Endodermal cell (in vitro differentiated cells): ENCODE measurements at regions not wholly inside any gene's neighbourhood (a gene's known extent, or its start where the extent isn't known, plus 50 kb on each side); places are given as distances from the start of the nearest gene placed in this dataset.
"Not testable (repeated sequence)": the region's sequence is repeated elsewhere in the genome, so short reads cannot be mapped to it uniquely, and the experiment has no call there.

ENCODE experiments used
- DNase-seq: peaks from one replicate; pipeline ENCODE4 v3.0.0-alpha.2; 2017
- H3K27ac ChIP-seq: 2 replicates; pipeline ENCODE4 v1.5.1; 2013; ENCODE audit warnings: mild to moderate bottlenecking, low read depth, low read length, moderate library complexity
- H3K27me3 ChIP-seq: 2 replicates; pipeline ENCODE4 v1.6.1; 2013; ENCODE audit warnings: mild to moderate bottlenecking, low read length, moderate library complexity; ENCODE audit not compliant: insufficient read depth, control insufficient read depth, poor library complexity, severe bottlenecking
- H3K36me3 ChIP-seq: 2 replicates; pipeline ENCODE4 v1.7.0; 2013; ENCODE audit warnings: mild to moderate bottlenecking, low read length, moderate library complexity; ENCODE audit not compliant: control insufficient read depth, insufficient read depth
- H3K4me1 ChIP-seq: one replicate; pipeline ENCODE4 v1.7.0; 2013; ENCODE audit warnings: low read length; ENCODE audit not compliant: control insufficient read depth, insufficient read depth
- H3K4me3 ChIP-seq: 2 replicates; pipeline ENCODE4 v1.5.1; 2013; ENCODE audit warnings: mild to moderate bottlenecking, low read length, moderate library complexity
- H3K9ac ChIP-seq: 2 replicates; pipeline ENCODE4 v1.6.1; 2013; ENCODE audit warnings: mild to moderate bottlenecking, low read length, moderate library complexity; ENCODE audit not compliant: poor library complexity, severe bottlenecking; ENCODE audit errors: extremely low read depth
- H3K9me3 ChIP-seq: 2 replicates; pipeline ENCODE4 v1.6.1; 2013; ENCODE audit warnings: mild to moderate bottlenecking, low read length, moderate library complexity; ENCODE audit not compliant: control insufficient read depth
- H3K27ac Mint-ChIP-seq: 2 replicates; pipeline ENCODE4 v1.8.0; 2020; ENCODE audit warnings: mixed read lengths
- H3K27me3 Mint-ChIP-seq: 2 replicates; pipeline ENCODE4 v1.8.0; 2021; ENCODE audit warnings: mild to moderate bottlenecking, mixed read lengths; ENCODE audit not compliant: insufficient read depth
- H3K36me3 Mint-ChIP-seq: 2 replicates; pipeline ENCODE4 v1.8.0; 2020; ENCODE audit warnings: low read depth, mixed read lengths
- H3K4me1 Mint-ChIP-seq: 2 replicates; pipeline ENCODE4 v1.8.0; 2020; ENCODE audit warnings: mixed read lengths
- H3K4me3 Mint-ChIP-seq: 2 replicates; pipeline ENCODE4 v1.8.0; 2020; ENCODE audit warnings: mild to moderate bottlenecking, moderate library complexity, mixed read lengths
- H3K9me3 Mint-ChIP-seq: 2 replicates; pipeline ENCODE4 v1.8.0; 2020; ENCODE audit warnings: mild to moderate bottlenecking, mixed read lengths
- WGBS, 2 experiments: methylation state at CpG; one replicate each; pipeline versions ENCODE4 v1.1.5 to v1.1.7; 2013; ENCODE audit warnings: missing lambda C conversion rate in 2 of 2, mixed read lengths in 1 of 2; ENCODE audit not compliant: insufficient coverage in 1 of 2, insufficient read length in 1 of 2; 5-methylcytosine and 5-hydroxymethylcytosine counted together
- TF ChIP-seq, protein P1 (sequence below): fragments of 200-600 bp; sonication (generic); conservative IDR thresholded peaks from 2 replicates; pipeline ENCODE4 v1.5.0; 2021; ENCODE audit warnings: antibody characterized with exemption, mild to moderate bottlenecking

DNA sequence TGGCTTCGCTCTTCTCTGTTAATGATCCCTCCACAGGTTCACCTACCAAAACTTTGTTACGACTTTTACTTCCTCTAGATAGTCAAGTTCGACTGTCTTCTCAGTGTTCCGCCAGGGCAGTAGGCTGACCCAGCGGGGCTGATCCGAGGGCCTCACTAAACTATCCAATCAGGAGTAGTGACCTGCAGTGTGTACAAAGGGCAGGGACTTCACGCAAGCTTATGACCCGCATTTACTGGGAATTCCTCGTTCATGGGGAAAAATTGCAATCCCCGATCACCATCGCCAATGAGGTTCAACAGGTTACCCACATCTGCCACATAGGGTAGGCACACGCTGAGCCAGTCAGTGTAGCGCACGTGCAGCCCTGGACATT, 771.4 kb upstream of the DEFB115 start:
- Mint-ChIP-seq H3K36me3 (peaks cover 3% of the 10 kb centered on the region), H3K9me3 (peaks cover 73% of the 10 kb centered on the region), H3K27me3 (no peaks in the 10 kb centered on the region), H3K27ac (no peak overlapping the region), H3K4me3 (no peak overlapping the region), H3K4me1 (no peaks in the 10 kb centered on the region)
- TF ChIP-seq, protein P1, sequence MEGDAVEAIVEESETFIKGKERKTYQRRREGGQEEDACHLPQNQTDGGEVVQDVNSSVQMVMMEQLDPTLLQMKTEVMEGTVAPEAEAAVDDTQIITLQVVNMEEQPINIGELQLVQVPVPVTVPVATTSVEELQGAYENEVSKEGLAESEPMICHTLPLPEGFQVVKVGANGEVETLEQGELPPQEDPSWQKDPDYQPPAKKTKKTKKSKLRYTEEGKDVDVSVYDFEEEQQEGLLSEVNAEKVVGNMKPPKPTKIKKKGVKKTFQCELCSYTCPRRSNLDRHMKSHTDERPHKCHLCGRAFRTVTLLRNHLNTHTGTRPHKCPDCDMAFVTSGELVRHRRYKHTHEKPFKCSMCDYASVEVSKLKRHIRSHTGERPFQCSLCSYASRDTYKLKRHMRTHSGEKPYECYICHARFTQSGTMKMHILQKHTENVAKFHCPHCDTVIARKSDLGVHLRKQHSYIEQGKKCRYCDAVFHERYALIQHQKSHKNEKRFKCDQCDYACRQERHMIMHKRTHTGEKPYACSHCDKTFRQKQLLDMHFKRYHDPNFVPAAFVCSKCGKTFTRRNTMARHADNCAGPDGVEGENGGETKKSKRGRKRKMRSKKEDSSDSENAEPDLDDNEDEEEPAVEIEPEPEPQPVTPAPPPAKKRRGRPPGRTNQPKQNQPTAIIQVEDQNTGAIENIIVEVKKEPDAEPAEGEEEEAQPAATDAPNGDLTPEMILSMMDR = no peak
- Histone ChIP-seq H3K4me1 (no peaks in the 10 kb centered on the region), H3K9ac (no peak overlapping the region), H3K9me3 (peaks cover 8% of the 10 kb centered on the region), H3K27me3 (no peaks in the 10 kb centered on the region), H3K27ac (no peak overlapping the region), H3K36me3 (no peaks in the 10 kb centered on the region), H3K4me3 (no peak overlapping the region)
- WGBS, 2 experiments = 93 to 95% methylated on average over 7 to 14 of the region's 14 CpGs
- no peak for DNase-seq

DNA sequence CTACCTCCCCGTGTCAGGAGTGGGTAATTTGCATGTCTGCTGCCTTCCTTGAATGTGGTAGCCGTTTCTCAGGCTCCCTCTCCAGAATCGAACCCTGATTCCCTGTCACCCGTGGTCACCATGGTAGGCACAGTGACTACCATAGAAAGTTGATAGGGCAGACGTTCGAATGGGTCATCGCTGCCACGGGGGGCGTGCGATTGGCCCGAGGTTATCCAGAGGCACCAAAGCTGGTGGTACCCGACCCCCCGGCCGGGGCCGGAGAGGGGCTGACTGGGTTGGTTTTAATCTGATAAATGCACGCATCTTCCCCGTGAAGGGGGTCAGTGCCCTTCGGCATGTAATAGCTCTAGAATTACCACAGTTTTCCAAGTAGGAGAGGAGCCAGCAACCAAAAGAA, 770.0 kb upstream of the DEFB115 start:
- not testable (repeated sequence) for H3K4me1 ChIP-seq, H3K27ac Mint-ChIP-seq, H3K36me3 Mint-ChIP-seq, H3K36me3 ChIP-seq, H3K4me3 ChIP-seq, H3K4me1 Mint-ChIP-seq, H3K27ac ChIP-seq, H3K9ac ChIP-seq, H3K27me3 Mint-ChIP-seq, H3K9me3 ChIP-seq, H3K4me3 Mint-ChIP-seq, DNase-seq, H3K27me3 ChIP-seq
- peaks cover 70% of the 10 kb centered on the region for H3K9me3 Mint-ChIP-seq
- WGBS, 2 experiments = 89 to 93% methylated on average over 11 to 18 of the region's 18 CpGs

DNA sequence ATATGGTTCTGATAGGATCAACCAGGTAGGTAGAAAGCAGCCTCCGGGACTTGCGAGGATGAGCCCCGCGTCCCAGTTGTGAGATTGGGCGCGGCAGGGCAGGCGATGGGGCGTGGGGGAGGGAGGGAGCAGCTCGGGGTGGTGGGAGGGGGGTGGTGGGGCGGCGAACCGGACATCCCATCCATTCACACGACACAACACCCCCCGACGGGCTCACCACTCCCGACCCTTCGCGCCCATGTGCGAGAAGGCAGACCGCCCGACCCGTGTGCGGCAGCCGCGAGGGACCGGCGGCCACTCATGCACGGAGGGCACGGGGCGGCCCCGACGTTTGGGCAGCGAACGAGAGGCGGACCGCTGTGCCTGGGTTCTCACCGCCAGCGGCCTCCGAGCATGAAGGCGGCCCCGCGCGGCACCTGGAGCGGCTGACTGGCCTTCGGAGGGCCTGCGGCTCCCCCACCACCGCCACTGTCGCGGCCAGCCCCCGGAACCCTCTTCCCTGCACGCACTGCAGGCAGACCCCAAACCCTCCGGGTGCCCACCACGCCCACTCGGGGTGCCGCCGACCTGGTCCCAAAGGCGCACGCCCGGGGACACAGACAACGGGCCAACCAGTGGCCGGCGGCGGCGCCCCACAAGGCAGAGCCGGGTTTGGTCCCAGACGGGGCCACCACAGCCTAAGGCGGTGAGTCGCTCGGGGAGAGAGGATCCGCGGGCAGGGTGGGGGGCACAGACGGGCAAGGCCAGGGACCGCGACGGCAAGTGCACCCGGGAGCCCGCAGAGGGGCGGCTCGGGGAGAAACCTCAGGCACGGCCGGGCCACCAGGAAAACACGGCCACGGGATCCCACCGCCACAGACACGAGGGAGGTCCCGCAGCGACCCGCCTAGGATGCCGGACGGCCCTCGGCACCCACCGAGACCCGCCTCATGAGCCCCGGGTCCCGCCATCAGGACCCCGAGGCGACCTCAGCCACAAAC, 769.2 kb upstream of the DEFB115 start:
- H3K9ac ChIP-seq = no peak overlapping the region
- peaks cover 3% of the 10 kb centered on the region for H3K36me3 Mint-ChIP-seq
- no peak overlapping the region for H3K27ac ChIP-seq
- no peaks in the 10 kb centered on the region for H3K4me1 ChIP-seq
- 93 to 95% methylated on average over 22 to 89 of the region's 97 CpGs for WGBS, 2 experiments
- H3K27ac Mint-ChIP-seq = no peak overlapping the region
- TF ChIP-seq, protein P1 = no peak
- H3K27me3 ChIP-seq = no peaks in the 10 kb centered on the region
- no peak for DNase-seq
- H3K9me3 Mint-ChIP-seq = peaks cover 67% of the 10 kb centered on the region
- no peaks in the 10 kb centered on the region for H3K27me3 Mint-ChIP-seq
- H3K36me3 ChIP-seq = no peaks in the 10 kb centered on the region
- no peaks in the 10 kb centered on the region for H3K4me1 Mint-ChIP-seq
- H3K9me3 ChIP-seq = no peaks in the 10 kb centered on the region
- no peak overlapping the region for H3K4me3 ChIP-seq
- H3K4me3 Mint-ChIP-seq = no peak overlapping the region
